Endothelial cell of umbilical vein (primary cell): ENCODE measurements at regions not wholly inside any gene's neighbourhood (a gene's known extent, or its start where the extent isn't known, plus 50 kb on each side); places are given as distances from the start of the nearest gene placed in this dataset.

Experiments
- BruUV-seq: library from RNA; stranded (reverse); fragments of 400-500 nt; replicated peaks from 2 replicates; lab custom pipeline; 2021; lab: Mats Ljungman, UMichigan
- CTCF ChIA-PET: fragments of 300-600, 350-600 bp; sonication (Branson Sonifier 250); formaldehyde crosslinking; loops from one replicate; lab custom pipeline; 2021; ENCODE audit warnings: antibody characterized with exemption, inconsistent platforms; lab: Charles Lee
- POLR2A ChIA-PET: fragments of 300-600, 350-600 bp; sonication (Branson Sonifier 250); formaldehyde crosslinking; loops from one replicate; lab custom pipeline; 2021; ENCODE audit warnings: antibody characterized with exemption, inconsistent platforms; lab: Charles Lee
- DNase-seq: peaks from one replicate; pipeline ENCODE4 v3.0.0-alpha.2; 2011; ENCODE audit warnings: low read depth, low spot score
- FAIRE-seq: peaks from 2 replicates; lab custom pipeline; 2011; peaks lifted over from hg19 to GRCh38; lab: Jason Lieb, UNC
- H2AFZ ChIP-seq: 2 replicates; pipeline ENCODE4 v1.6.0; 2012; ENCODE audit warnings: low read depth, low read length, control low read depth, inconsistent platforms
- H3K27ac ChIP-seq: 2 replicates; pipeline ENCODE4 v1.5.1; 2011; ENCODE audit warnings: low read depth, mild to moderate bottlenecking, control low read depth, low read length, moderate library complexity; ENCODE audit not compliant: insufficient read depth
- H3K27me3 ChIP-seq, 2 experiments: 2 replicates each; pipeline versions ENCODE4 v1.6.0 to v1.6.1; 2011; ENCODE audit warnings: low read length in 2 of 2, mixed read lengths in 1 of 2; ENCODE audit not compliant: control insufficient read depth in 2 of 2, insufficient read depth in 2 of 2
- H3K36me3 ChIP-seq, 2 experiments: 2 replicates in 1 of 2; 3 replicates in 1 of 2; pipeline ENCODE4 v1.5.1; 2011; ENCODE audit warnings: low read length in 2 of 2, mild to moderate bottlenecking in 1 of 2, moderate library complexity in 1 of 2; ENCODE audit not compliant: control insufficient read depth in 2 of 2, insufficient read depth in 2 of 2; ENCODE audit errors: extremely low read depth in 1 of 2
- H3K4me1 ChIP-seq: 3 replicates; pipeline ENCODE4 v1.5.1; 2011; ENCODE audit warnings: mild to moderate bottlenecking, low read length; ENCODE audit not compliant: control insufficient read depth, insufficient read depth; ENCODE audit errors: extremely low read depth
- H3K4me2 ChIP-seq: 2 replicates; pipeline ENCODE4 v1.6.1; 2011; ENCODE audit warnings: low read length, control low read depth, mixed read lengths; ENCODE audit not compliant: insufficient read depth
- H3K4me3 ChIP-seq, 3 experiments: fragments of 200-600 bp in 1 of 3; sonication (generic), shearing (Covaris generic) in 1 of 3; replicated peaks in 1 of 3; 2 replicates each; pipeline ENCODE4 v1.5.1; 2011 to 2016; ENCODE audit warnings: control low read depth in 3 of 3, low read length in 3 of 3, mild to moderate bottlenecking in 2 of 3, inconsistent platforms in 1 of 3, low read depth in 1 of 3, moderate library complexity in 1 of 3; ENCODE audit not compliant: insufficient read depth in 1 of 3
- H3K79me2 ChIP-seq: 2 replicates; pipeline ENCODE4 v1.6.0; 2012; ENCODE audit warnings: low read length, inconsistent platforms; ENCODE audit not compliant: control insufficient read depth, insufficient read depth
- H3K9ac ChIP-seq: replicated peaks from 2 replicates; pipeline ENCODE3; 2011; ENCODE audit warnings: low read length, control low read depth; ENCODE audit not compliant: insufficient read depth; ENCODE audit errors: extremely low read depth
- H3K9me1 ChIP-seq: replicated peaks from 3 replicates; pipeline ENCODE4 v1.6.0; 2011; ENCODE audit warnings: mild to moderate bottlenecking, low read length; ENCODE audit not compliant: control insufficient read depth, insufficient read depth; ENCODE audit errors: extremely low read depth
- H3K9me3 ChIP-seq: replicated peaks from 2 replicates; pipeline ENCODE4 v1.5.1; 2012; ENCODE audit warnings: low read length, inconsistent platforms; ENCODE audit not compliant: control insufficient read depth, insufficient read depth
- H4K20me1 ChIP-seq: replicated peaks from 2 replicates; pipeline ENCODE3; 2011; ENCODE audit warnings: mild to moderate bottlenecking, low read length; ENCODE audit not compliant: control insufficient read depth, insufficient read depth; ENCODE audit errors: extremely low read depth
- CTCF ChIP-seq, 2 donors: IDR thresholded peaks; 1 replicate in 1 of 2; 2 replicates in 1 of 2; pipeline ENCODE4 v1.5.1; 2011; ENCODE audit warnings: low read length in 2 of 2, mild to moderate bottlenecking in 2 of 2, moderate library complexity in 2 of 2, control low read depth in 1 of 2, inconsistent platforms in 1 of 2, low read depth in 1 of 2; ENCODE audit not compliant: insufficient read depth in 1 of 2; ENCODE audit errors: extremely low read depth in 1 of 2
- EZH2 ChIP-seq: IDR thresholded peaks from 2 replicates; pipeline ENCODE4 v1.6.1; 2012; ENCODE audit warnings: borderline replicate concordance, low read depth, mild to moderate bottlenecking, moderate library complexity, low read length, inconsistent platforms; ENCODE audit not compliant: severe bottlenecking
- FOS ChIP-seq: IDR thresholded peaks from 2 replicates; pipeline ENCODE4 v1.6.1; 2011; ENCODE audit warnings: mild to moderate bottlenecking, low read length, moderate library complexity, borderline replicate concordance; ENCODE audit not compliant: insufficient read depth
- GATA2 ChIP-seq: IDR thresholded peaks from 2 replicates; pipeline ENCODE4 v1.7.0; 2011; ENCODE audit warnings: low read depth, mild to moderate bottlenecking, moderate library complexity, mixed read lengths, low read length; ENCODE audit not compliant: insufficient read length, insufficient read depth
- JUN ChIP-seq: IDR thresholded peaks from 2 replicates; pipeline ENCODE4 v1.6.1; 2011; ENCODE audit warnings: borderline replicate concordance, low read depth; ENCODE audit not compliant: insufficient read length, insufficient read depth
- MAX ChIP-seq: IDR thresholded peaks from 2 replicates; pipeline ENCODE4 v1.6.1; 2011; ENCODE audit not compliant: insufficient read depth, insufficient read length
- MYC ChIP-seq: IDR thresholded peaks from one replicate; pipeline ENCODE4 v1.6.1; 2011; ENCODE audit warnings: mild to moderate bottlenecking, low read depth, low read length
- POLR2A ChIP-seq: IDR thresholded peaks from 2 replicates; pipeline ENCODE4 v1.6.1; 2012; ENCODE audit warnings: low read depth, mild to moderate bottlenecking, control low read depth, low read length
- POLR2AphosphoS5 ChIP-seq: IDR thresholded peaks from 2 replicates; pipeline ENCODE4 v1.6.1; 2012; ENCODE audit warnings: low read depth, mild to moderate bottlenecking, control low read depth, low read length, moderate library complexity; ENCODE audit not compliant: insufficient read depth
- dilution Hi-C: fragments of 300-500 bp; cut with MboI; formaldehyde crosslinking; loops from one replicate; pipeline ENCODE4 v1.15.0; 2019; ENCODE audit warnings: low sequenced_read_pairs; ENCODE audit not compliant: extremely low pct_ligation_motif_present
- intact Hi-C: fragments of 100-400 bp; cut with micrococcal nuclease; formaldehyde crosslinking; loops from one replicate; pipeline ENCODE4 v1.10.0; 2022

- Histone ChIP-seq H3K4me3 (no peak overlapping the region), H3K27me3 (no peaks in the 10 kb centered on the region), H3K4me2 (no peak overlapping the region), H3K27ac (no peak overlapping the region), H3K9me3 (no peaks in the 10 kb centered on the region), H3K9me1 (no peaks in the 10 kb centered on the region), H3K4me1 (no peaks in the 10 kb centered on the region), H3K79me2 (no peaks in the 10 kb centered on the region), H2AFZ (no peak overlapping the region), H3K36me3 (no peaks in the 10 kb centered on the region), H3K9ac (no peak overlapping the region), H4K20me1 (no peaks in the 10 kb centered on the region)
- FAIRE-seq (no peak), DNase-seq (no peak)
- BruUV-seq: no TSS peak
- dilution Hi-C loops: no loop called here
- no peak for TF ChIP-seq POLR2A
- TF ChIP-seq JUN: no peak
- TF ChIP-seq EZH2: no peak
- TF ChIP-seq MAX: no peak
- no peak for TF ChIP-seq CTCF (IDR thresholded peaks at IDR 0.05; ENCODE audit: extremely low read depth in 1 of 2, insufficient read depth in 1 of 2, low read depth in 1 of 2, low read length in 2 of 2)
- no peak for TF ChIP-seq FOS
- no peak for TF ChIP-seq MYC
- no peak for TF ChIP-seq POLR2AphosphoS5
- no peak for TF ChIP-seq GATA2
- CTCF ChIA-PET: no interaction called here
- POLR2A ChIA-PET: no interaction called here
- intact Hi-C loops: no loop called here
These were observed 909.5 kb upstream of the SOX11 start for GRCh38 chr2:4782647-4783046.
